HEK293 (cell line): ENCODE measurements at regions not wholly inside any gene's neighbourhood (a gene's known extent, or its start where the extent isn't known, plus 50 kb on each side); places are given as distances from the start of the nearest gene placed in this dataset.

Source experiments
- GFI1B ChIP-seq: fragments of 450-650 bp; formaldehyde crosslinking; IDR thresholded peaks from 2 replicates; pipeline ENCODE4 v1.5.1; 2016; ENCODE audit warnings: missing biosample characterization, missing genetic modification characterization
- PATZ1 ChIP-seq: fragments of 450-650 bp; formaldehyde crosslinking; IDR thresholded peaks from 2 replicates; pipeline ENCODE4 v1.5.1; 2016; ENCODE audit warnings: missing biosample characterization, missing genetic modification characterization
- YY1 ChIP-seq: fragments of 450-650 bp; formaldehyde crosslinking; IDR thresholded peaks from 2 replicates; pipeline ENCODE4 v1.5.1; 2018; ENCODE audit warnings: missing biosample characterization, missing genetic modification characterization
- ZNF114 ChIP-seq: fragments of 450-650 bp; formaldehyde crosslinking; IDR thresholded peaks from 2 replicates; pipeline ENCODE4 v1.5.0; 2017; ENCODE audit warnings: missing biosample characterization, missing genetic modification characterization
- ZNF184 ChIP-seq: fragments of 450-650 bp; IDR thresholded peaks from 2 replicates; pipeline ENCODE4 v1.5.1; 2018; ENCODE audit warnings: missing biosample characterization, mild to moderate bottlenecking, missing genetic modification characterization
- ZNF274 ChIP-seq, 2 experiments: fragments of 200-500 bp in 1 of 2; fragments of 450-650 bp in 1 of 2; sonication (Bioruptor generic) in 1 of 2; formaldehyde crosslinking in 1 of 2; IDR thresholded peaks; 2 replicates each; pipeline versions ENCODE4 v1.5.1 to v1.6.1; 2014 to 2016; ENCODE audit warnings: borderline replicate concordance in 1 of 2, inconsistent platforms in 1 of 2, low read length in 1 of 2, missing biosample characterization in 1 of 2, missing genetic modification characterization in 1 of 2
- ZNF292 ChIP-seq: fragments of 450-650 bp; formaldehyde crosslinking; IDR thresholded peaks from 2 replicates; pipeline ENCODE4 v1.5.1; 2016; ENCODE audit warnings: low read depth, missing biosample characterization, missing genetic modification characterization, borderline replicate concordance
- ZNF366 ChIP-seq: fragments of 450-650 bp; formaldehyde crosslinking; conservative IDR thresholded peaks from 2 replicates; pipeline ENCODE4 v1.5.1; 2016; ENCODE audit warnings: missing biosample characterization, missing genetic modification characterization
- ZNF530 ChIP-seq: fragments of 450-650 bp; formaldehyde crosslinking; IDR thresholded peaks from 2 replicates; pipeline ENCODE4 v1.5.1; 2016; ENCODE audit warnings: low read depth, missing biosample characterization, missing genetic modification characterization
- ZNF639 ChIP-seq: fragments of 450-650 bp; formaldehyde crosslinking; IDR thresholded peaks from 2 replicates; pipeline ENCODE4 v1.5.1; 2016; ENCODE audit warnings: missing biosample characterization, missing genetic modification characterization
- ZNF76 ChIP-seq: fragments of 450-650 bp; formaldehyde crosslinking; IDR thresholded peaks from 2 replicates; pipeline ENCODE4; 2016; ENCODE audit warnings: low read depth, missing biosample characterization, missing genetic modification characterization, borderline replicate concordance
- TF ChIP-seq, protein P1 (sequence below): sonication (generic); formaldehyde crosslinking; IDR thresholded peaks from 2 replicates; pipeline ENCODE4 v1.8.1; 2022; ENCODE audit warnings: mild to moderate bottlenecking, moderate library complexity, missing genetic modification reagents
- TF ChIP-seq, protein P2 (sequence below): fragments of 450-650 bp; formaldehyde crosslinking; IDR thresholded peaks from 2 replicates; pipeline ENCODE4 v1.5.1; 2016; ENCODE audit warnings: missing biosample characterization, missing genetic modification characterization
- TF ChIP-seq, protein P3 (sequence below): fragments of 450-650 bp; formaldehyde crosslinking; IDR thresholded peaks from 2 replicates; pipeline ENCODE4 v1.5.1; 2016; ENCODE audit warnings: missing biosample characterization, missing genetic modification characterization

DNA sequence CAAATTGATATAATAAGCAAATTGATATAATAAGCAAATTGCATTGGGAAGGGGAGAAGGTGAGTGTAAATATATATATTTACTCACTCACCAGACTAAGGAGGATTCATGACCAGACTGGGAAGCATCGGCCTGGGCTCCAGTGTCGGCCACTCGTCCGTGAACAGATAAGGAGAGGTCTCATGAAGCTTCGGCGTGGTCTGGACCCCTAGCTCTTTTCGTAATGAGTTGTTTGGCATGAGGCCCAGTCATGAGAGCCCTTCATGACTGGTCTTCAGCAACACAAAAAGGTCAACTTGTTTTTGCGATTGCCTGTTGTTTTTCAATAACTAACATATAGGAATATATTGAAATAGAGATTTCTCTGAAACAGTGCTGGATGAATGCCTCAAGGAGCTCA, 222.9 kb upstream of the KCNK2 start:
- no peak for TF ChIP-seq ZNF292 (tag by site-specific recombination)
- TF ChIP-seq ZNF76 (tag by site-specific recombination) = no peak
- TF ChIP-seq, protein P1, sequence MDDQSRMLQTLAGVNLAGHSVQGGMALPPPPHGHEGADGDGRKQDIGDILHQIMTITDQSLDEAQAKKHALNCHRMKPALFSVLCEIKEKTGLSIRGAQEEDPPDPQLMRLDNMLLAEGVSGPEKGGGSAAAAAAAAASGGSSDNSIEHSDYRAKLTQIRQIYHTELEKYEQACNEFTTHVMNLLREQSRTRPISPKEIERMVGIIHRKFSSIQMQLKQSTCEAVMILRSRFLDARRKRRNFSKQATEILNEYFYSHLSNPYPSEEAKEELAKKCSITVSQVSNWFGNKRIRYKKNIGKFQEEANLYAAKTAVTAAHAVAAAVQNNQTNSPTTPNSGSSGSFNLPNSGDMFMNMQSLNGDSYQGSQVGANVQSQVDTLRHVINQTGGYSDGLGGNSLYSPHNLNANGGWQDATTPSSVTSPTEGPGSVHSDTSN = no peak
- no peak for TF ChIP-seq ZNF530 (tag by site-specific recombination)
- no peak for TF ChIP-seq ZNF639
- TF ChIP-seq, protein P2, sequence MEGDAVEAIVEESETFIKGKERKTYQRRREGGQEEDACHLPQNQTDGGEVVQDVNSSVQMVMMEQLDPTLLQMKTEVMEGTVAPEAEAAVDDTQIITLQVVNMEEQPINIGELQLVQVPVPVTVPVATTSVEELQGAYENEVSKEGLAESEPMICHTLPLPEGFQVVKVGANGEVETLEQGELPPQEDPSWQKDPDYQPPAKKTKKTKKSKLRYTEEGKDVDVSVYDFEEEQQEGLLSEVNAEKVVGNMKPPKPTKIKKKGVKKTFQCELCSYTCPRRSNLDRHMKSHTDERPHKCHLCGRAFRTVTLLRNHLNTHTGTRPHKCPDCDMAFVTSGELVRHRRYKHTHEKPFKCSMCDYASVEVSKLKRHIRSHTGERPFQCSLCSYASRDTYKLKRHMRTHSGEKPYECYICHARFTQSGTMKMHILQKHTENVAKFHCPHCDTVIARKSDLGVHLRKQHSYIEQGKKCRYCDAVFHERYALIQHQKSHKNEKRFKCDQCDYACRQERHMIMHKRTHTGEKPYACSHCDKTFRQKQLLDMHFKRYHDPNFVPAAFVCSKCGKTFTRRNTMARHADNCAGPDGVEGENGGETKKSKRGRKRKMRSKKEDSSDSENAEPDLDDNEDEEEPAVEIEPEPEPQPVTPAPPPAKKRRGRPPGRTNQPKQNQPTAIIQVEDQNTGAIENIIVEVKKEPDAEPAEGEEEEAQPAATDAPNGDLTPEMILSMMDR = no peak
- no peak for TF ChIP-seq ZNF114 (tag by site-specific recombination)
- TF ChIP-seq YY1 (tag by site-specific recombination) = no peak
- no peak for TF ChIP-seq ZNF366 (tag by site-specific recombination)
- no peak for TF ChIP-seq ZNF184 (tag by site-specific recombination)
- TF ChIP-seq GFI1B (tag by site-specific recombination) = no peak
- TF ChIP-seq, protein P3, sequence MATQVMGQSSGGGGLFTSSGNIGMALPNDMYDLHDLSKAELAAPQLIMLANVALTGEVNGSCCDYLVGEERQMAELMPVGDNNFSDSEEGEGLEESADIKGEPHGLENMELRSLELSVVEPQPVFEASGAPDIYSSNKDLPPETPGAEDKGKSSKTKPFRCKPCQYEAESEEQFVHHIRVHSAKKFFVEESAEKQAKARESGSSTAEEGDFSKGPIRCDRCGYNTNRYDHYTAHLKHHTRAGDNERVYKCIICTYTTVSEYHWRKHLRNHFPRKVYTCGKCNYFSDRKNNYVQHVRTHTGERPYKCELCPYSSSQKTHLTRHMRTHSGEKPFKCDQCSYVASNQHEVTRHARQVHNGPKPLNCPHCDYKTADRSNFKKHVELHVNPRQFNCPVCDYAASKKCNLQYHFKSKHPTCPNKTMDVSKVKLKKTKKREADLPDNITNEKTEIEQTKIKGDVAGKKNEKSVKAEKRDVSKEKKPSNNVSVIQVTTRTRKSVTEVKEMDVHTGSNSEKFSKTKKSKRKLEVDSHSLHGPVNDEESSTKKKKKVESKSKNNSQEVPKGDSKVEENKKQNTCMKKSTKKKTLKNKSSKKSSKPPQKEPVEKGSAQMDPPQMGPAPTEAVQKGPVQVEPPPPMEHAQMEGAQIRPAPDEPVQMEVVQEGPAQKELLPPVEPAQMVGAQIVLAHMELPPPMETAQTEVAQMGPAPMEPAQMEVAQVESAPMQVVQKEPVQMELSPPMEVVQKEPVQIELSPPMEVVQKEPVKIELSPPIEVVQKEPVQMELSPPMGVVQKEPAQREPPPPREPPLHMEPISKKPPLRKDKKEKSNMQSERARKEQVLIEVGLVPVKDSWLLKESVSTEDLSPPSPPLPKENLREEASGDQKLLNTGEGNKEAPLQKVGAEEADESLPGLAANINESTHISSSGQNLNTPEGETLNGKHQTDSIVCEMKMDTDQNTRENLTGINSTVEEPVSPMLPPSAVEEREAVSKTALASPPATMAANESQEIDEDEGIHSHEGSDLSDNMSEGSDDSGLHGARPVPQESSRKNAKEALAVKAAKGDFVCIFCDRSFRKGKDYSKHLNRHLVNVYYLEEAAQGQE (tag by site-specific recombination) = no peak
- no peak for TF ChIP-seq PATZ1 (tag by site-specific recombination)
- no peak for TF ChIP-seq ZNF274 (IDR thresholded peaks at IDR 0.05; ENCODE audit: low read length)
- TF ChIP-seq ZNF274 (tag by site-specific recombination; IDR thresholded peaks at IDR 0.05; ENCODE audit: borderline replicate concordance) = no peak
